ENCODE measurements at regions not wholly inside any gene's neighbourhood (a gene's known extent, or its start where the extent isn't known, plus 50 kb on each side); places are given as distances from the start of the nearest gene placed in this dataset.
"Not testable (repeated sequence)": the region's sequence is repeated elsewhere in the genome, so short reads cannot be mapped to it uniquely, and the experiment has no call there.

- no peak for DNase-seq
Observed at GRCh38 chr13:33554919-33555791, 262.8 kb upstream of the RFC3 start.

- no peak for DNase-seq
Observed at GRCh38 chr13:33556828-33557227, 261.1 kb upstream of the RFC3 start.

- DNase-seq = no peak
Observed at GRCh38 chr13:33560726-33561125, 257.2 kb upstream of the RFC3 start.

GRCh38 chr13:33561627-33562026 lies 256.3 kb upstream of the RFC3 start:
- no peak for DNase-seq

GRCh38 chr13:33571618-33572017 lies 246.3 kb upstream of the RFC3 start:
- DNase-seq = no peak

GRCh38 chr13:33572322-33572721 lies 245.6 kb upstream of the RFC3 start:
- DNase-seq = not testable (repeated sequence)

GRCh38 chr13:33575378-33575777 lies 242.6 kb upstream of the RFC3 start:
- no peak for DNase-seq

- peak; percentile 10 for DNase-seq
Observed at GRCh38 chr13:33577007-33577406, 240.9 kb upstream of the RFC3 start.

GRCh38 chr13:33578786-33579185 lies 239.2 kb upstream of the RFC3 start:
- DNase-seq = no peak

- DNase-seq = no peak
Observed at GRCh38 chr13:33582121-33582520, 235.8 kb upstream of the RFC3 start.

- no peak for DNase-seq
Observed at GRCh38 chr13:33583398-33583797, 234.6 kb upstream of the RFC3 start.

GRCh38 chr13:33590936-33591335 lies 227.0 kb upstream of the RFC3 start:
- no peak for DNase-seq

- no peak for DNase-seq
Observed at GRCh38 chr13:33606692-33607091, 211.3 kb upstream of the RFC3 start.

- peak; percentile 18 for DNase-seq
Observed at GRCh38 chr13:33610438-33611120, 207.4 kb upstream of the RFC3 start.

- DNase-seq = peak; percentile 53
Observed at GRCh38 chr13:33611121-33611805, 206.7 kb upstream of the RFC3 start.

- no peak for DNase-seq
Observed at GRCh38 chr13:33612641-33613638, 205.0 kb upstream of the RFC3 start.

- DNase-seq = no peak
Observed at GRCh38 chr13:33615436-33615835, 202.5 kb upstream of the RFC3 start.

- no peak for DNase-seq
Observed at GRCh38 chr13:33616130-33616529, 201.8 kb upstream of the RFC3 start.

- no peak for DNase-seq
Observed at GRCh38 chr13:33617055-33617454, 200.9 kb upstream of the RFC3 start.

- DNase-seq = no peak
Observed at GRCh38 chr13:33624253-33624652, 193.7 kb upstream of the RFC3 start.

GRCh38 chr13:33624740-33625139 lies 193.2 kb upstream of the RFC3 start:
- DNase-seq = no peak

- DNase-seq = no peak
Observed at GRCh38 chr13:33626407-33626806, 191.5 kb upstream of the RFC3 start.
